ENCODE measurements at regions not wholly inside any gene's neighbourhood (a gene's known extent, or its start where the extent isn't known, plus 50 kb on each side); places are given as distances from the start of the nearest gene placed in this dataset.

DNA sequence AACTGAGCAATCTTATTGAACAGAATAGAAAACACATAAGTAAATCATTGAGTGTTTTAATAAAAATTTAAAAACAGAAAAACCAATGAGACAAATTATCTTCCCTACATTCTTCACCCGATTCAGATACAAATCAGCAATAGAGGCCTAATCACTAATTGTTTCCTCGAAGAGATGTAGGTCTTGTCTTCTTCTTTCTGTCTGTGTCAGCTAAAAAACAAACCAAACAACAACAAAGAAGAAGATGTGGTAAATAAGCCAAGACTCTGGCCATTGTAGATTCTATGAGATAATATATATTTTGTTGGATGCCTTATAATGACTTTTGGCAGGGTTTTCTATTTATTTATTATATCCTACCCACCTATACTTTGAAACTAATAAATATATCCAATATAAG, 200.9 kb upstream of the FSIP2 start:
- TF ChIP-seq, protein P1, sequence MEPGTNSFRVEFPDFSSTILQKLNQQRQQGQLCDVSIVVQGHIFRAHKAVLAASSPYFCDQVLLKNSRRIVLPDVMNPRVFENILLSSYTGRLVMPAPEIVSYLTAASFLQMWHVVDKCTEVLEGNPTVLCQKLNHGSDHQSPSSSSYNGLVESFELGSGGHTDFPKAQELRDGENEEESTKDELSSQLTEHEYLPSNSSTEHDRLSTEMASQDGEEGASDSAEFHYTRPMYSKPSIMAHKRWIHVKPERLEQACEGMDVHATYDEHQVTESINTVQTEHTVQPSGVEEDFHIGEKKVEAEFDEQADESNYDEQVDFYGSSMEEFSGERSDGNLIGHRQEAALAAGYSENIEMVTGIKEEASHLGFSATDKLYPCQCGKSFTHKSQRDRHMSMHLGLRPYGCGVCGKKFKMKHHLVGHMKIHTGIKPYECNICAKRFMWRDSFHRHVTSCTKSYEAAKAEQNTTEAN (CRISPR knock-in tag; IDR thresholded peaks at IDR 0.05), result no peak
- TF ChIP-seq, protein P2, sequence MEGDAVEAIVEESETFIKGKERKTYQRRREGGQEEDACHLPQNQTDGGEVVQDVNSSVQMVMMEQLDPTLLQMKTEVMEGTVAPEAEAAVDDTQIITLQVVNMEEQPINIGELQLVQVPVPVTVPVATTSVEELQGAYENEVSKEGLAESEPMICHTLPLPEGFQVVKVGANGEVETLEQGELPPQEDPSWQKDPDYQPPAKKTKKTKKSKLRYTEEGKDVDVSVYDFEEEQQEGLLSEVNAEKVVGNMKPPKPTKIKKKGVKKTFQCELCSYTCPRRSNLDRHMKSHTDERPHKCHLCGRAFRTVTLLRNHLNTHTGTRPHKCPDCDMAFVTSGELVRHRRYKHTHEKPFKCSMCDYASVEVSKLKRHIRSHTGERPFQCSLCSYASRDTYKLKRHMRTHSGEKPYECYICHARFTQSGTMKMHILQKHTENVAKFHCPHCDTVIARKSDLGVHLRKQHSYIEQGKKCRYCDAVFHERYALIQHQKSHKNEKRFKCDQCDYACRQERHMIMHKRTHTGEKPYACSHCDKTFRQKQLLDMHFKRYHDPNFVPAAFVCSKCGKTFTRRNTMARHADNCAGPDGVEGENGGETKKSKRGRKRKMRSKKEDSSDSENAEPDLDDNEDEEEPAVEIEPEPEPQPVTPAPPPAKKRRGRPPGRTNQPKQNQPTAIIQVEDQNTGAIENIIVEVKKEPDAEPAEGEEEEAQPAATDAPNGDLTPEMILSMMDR (IDR thresholded peaks at IDR 0.05), result no peak
- TF ChIP-seq, protein P3, sequence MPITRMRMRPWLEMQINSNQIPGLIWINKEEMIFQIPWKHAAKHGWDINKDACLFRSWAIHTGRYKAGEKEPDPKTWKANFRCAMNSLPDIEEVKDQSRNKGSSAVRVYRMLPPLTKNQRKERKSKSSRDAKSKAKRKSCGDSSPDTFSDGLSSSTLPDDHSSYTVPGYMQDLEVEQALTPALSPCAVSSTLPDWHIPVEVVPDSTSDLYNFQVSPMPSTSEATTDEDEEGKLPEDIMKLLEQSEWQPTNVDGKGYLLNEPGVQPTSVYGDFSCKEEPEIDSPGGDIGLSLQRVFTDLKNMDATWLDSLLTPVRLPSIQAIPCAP (CRISPR knock-in tag; IDR thresholded peaks at IDR 0.05), result no peak
- TF ChIP-seq, protein P4, sequence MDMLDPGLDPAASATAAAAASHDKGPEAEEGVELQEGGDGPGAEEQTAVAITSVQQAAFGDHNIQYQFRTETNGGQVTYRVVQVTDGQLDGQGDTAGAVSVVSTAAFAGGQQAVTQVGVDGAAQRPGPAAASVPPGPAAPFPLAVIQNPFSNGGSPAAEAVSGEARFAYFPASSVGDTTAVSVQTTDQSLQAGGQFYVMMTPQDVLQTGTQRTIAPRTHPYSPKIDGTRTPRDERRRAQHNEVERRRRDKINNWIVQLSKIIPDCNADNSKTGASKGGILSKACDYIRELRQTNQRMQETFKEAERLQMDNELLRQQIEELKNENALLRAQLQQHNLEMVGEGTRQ (CRISPR knock-in tag; IDR thresholded peaks at IDR 0.05), result no peak
